H1 (cell line): ENCODE measurements at regions not wholly inside any gene's neighbourhood (a gene's known extent, or its start where the extent isn't known, plus 50 kb on each side); places are given as distances from the start of the nearest gene placed in this dataset.

Experiments used
- KDM1A ChIP-seq: fragments of 200-600, 300-600 bp; sonication (generic); IDR thresholded peaks from 2 replicates; pipeline ENCODE4 v1.7.1; 2016; ENCODE audit warnings: mild to moderate bottlenecking, low read length, borderline replicate concordance
- KDM5A ChIP-seq: fragments of 200-600 bp; IDR thresholded peaks from 2 replicates; pipeline ENCODE4 v1.7.1; 2012; ENCODE audit warnings: mild to moderate bottlenecking, low read length, inconsistent platforms, mixed read lengths
- SAP30 ChIP-seq: fragments of 300-600 bp; sonication (generic); IDR thresholded peaks from 2 replicates; pipeline ENCODE4 v1.7.1; 2012; ENCODE audit warnings: low read length, moderate library complexity, mild to moderate bottlenecking, inconsistent platforms; ENCODE audit not compliant: insufficient read depth, insufficient replicate concordance
- SIX5 ChIP-seq: IDR thresholded peaks from 2 replicates; pipeline ENCODE4 v1.6.1; 2011; ENCODE audit warnings: mild to moderate bottlenecking, low read depth, low read length
- SRF ChIP-seq: IDR thresholded peaks from 2 replicates; pipeline ENCODE4 v1.6.1; 2011; ENCODE audit warnings: mild to moderate bottlenecking, low read depth, low read length, moderate library complexity
- TF ChIP-seq, protein P1 (sequence below): IDR thresholded peaks from 2 replicates; pipeline ENCODE4 v1.6.1; 2011; ENCODE audit warnings: low read length, improper control_type of control experiment

DNA sequence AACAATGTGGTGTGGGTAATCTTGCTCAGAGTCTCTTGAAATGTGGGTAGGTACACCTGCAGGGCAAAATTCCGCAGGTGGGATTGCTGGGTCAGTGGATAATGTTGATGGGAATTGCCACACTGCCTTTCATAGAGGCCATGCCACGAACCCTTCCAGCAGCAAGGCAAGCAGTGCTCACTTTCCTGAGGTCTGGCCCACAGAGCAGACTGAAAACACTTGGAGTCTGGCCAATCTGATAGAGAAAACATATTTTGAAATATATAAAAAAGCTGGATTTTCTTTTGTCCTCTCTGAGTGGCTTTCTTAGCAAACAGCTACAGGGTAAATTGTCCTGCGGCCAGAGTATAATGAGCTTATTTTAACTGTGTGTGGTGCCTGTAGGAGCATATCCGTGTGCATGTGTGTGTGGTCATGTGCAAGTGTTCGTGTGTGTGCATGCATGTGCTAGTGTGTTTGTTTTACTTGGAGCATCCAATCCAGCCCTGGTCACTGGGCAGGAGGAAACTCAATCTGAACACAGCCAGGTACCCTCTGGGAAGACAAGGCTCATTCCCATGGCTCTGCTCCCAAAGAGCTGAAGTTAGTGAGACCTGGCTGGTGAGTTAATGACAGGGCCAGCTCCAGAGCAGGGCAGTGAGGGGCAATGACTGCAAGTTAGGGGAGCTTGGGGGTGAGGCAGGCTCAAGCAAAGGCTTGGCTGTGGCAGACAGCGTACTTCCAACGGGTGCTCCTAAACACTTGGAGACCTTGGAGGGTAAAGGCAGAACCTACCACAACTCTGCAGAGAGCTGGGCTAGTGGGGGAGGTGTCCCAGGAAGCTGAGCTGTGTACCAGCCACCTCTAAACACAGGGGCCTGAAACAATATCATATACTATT lies 91.3 kb downstream of the PLXNA1 start (continued):
- TF ChIP-seq SAP30 (no peak), KDM5A (no peak), SRF (no peak), KDM1A (no peak), SIX5 (no peak)
- TF ChIP-seq, protein P1, sequence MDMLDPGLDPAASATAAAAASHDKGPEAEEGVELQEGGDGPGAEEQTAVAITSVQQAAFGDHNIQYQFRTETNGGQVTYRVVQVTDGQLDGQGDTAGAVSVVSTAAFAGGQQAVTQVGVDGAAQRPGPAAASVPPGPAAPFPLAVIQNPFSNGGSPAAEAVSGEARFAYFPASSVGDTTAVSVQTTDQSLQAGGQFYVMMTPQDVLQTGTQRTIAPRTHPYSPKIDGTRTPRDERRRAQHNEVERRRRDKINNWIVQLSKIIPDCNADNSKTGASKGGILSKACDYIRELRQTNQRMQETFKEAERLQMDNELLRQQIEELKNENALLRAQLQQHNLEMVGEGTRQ: no peak
